Right renal pelvis (tissue), 4 donors: ENCODE measurements at regions not wholly inside any gene's neighbourhood (a gene's known extent, or its start where the extent isn't known, plus 50 kb on each side); places are given as distances from the start of the nearest gene placed in this dataset.

Experiments used
- DNase-seq, 4 donors: peaks; one replicate each; pipeline ENCODE4 v3.0.0-alpha.2; 2013; ENCODE audit warnings: low read depth in 4 of 4, low spot score in 3 of 4, missing footprints in 1 of 4

DNA sequence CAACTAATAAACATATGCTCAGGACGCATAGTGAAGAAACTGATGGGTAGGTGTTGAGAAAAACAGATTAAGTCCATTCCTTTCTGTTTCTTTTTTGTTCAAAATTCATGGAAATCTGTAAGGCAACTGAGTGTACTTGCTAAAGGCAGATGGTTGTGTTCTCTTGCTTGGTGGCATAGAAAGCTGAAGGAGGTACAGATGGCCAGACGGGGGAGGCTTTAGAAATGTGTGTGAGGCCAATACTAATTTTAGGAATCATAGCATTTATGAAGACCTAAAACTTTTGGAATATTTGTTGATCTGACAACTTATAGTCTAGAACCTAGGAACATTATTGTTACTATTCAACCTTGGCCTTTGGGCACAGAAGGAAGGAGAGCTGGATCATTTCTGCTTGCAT is 56.8 kb upstream of the EMCN start:
- no peak for DNase-seq

DNA sequence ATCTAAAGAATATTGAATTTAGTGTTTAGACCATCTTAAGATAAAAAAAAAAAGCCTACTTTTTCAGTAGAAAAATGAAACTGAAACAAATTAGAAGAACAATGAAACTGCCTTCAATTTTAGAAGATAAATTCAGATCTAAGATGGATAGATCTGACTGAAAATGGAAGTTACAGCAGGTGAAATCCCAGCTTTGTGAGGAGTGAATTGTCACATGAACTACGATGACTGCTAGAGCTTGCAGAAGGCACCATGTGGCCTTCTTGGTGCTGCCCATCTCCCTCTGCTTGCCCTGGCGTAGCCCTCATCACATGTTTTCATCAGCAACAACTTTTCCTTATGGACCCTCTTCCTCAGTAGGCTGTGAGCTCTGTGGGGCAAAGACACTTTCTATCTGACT is 51.4 kb upstream of the EMCN start:
- DNase-seq = no peak
